ENCODE measurements at regions not wholly inside any gene's neighbourhood (a gene's known extent, or its start where the extent isn't known, plus 50 kb on each side); places are given as distances from the start of the nearest gene placed in this dataset.

GRCh38 chr12:66048835-66049537 is 81.6 kb downstream of the LLPH start:
- no peaks in the 10 kb centered on the region for H3K36me3 Mint-ChIP-seq (ENCODE audit: low read depth)
- no peak overlapping the region for H3K4me3 Mint-ChIP-seq
- no peaks in the 10 kb centered on the region for H3K9me3 Mint-ChIP-seq
- peak overlapping the region; percentile 57 for H3K27ac Mint-ChIP-seq
- peaks cover 30% of the 10 kb centered on the region for H3K4me1 Mint-ChIP-seq
- no peaks in the 10 kb centered on the region for H3K27me3 Mint-ChIP-seq (ENCODE audit: low read depth, poor library complexity)
- no peak for DNase-seq
- TF ChIP-seq CTCF (IDR thresholded peaks at IDR 0.05) = no peak

- Mint-ChIP-seq H3K9me3 (no peaks in the 10 kb centered on the region), H3K36me3 (ENCODE audit: low read depth) (no peaks in the 10 kb centered on the region), H3K4me3 (no peak overlapping the region), H3K4me1 (peaks cover 32% of the 10 kb centered on the region), H3K27me3 (ENCODE audit: low read depth, poor library complexity) (peaks cover 2% of the 10 kb centered on the region), H3K27ac (peak overlapping the region; percentile 57)
- DNase-seq = no peak
- TF ChIP-seq CTCF (IDR thresholded peaks at IDR 0.05) = no peak
Measured at GRCh38 chr12:66048218-66048834, 82.2 kb downstream of the LLPH start.

GRCh38 chr12:66047411-66048021 is 83.0 kb downstream of the LLPH start:
- Mint-ChIP-seq H3K4me1 (peaks cover 38% of the 10 kb centered on the region), H3K36me3 (ENCODE audit: low read depth) (no peaks in the 10 kb centered on the region), H3K27ac (no peak overlapping the region), H3K4me3 (no peak overlapping the region), H3K9me3 (no peaks in the 10 kb centered on the region), H3K27me3 (ENCODE audit: low read depth, poor library complexity) (peaks cover 3% of the 10 kb centered on the region)
- no peak for TF ChIP-seq CTCF (IDR thresholded peaks at IDR 0.05)
- DNase-seq = no peak

- TF ChIP-seq CTCF (IDR thresholded peaks at IDR 0.05) = no peak
- Mint-ChIP-seq H3K27me3 (ENCODE audit: low read depth, poor library complexity) (peaks cover 3% of the 10 kb centered on the region), H3K4me1 (peaks cover 40% of the 10 kb centered on the region), H3K9me3 (no peaks in the 10 kb centered on the region), H3K4me3 (no peak overlapping the region), H3K36me3 (ENCODE audit: low read depth) (no peaks in the 10 kb centered on the region), H3K27ac (no peak overlapping the region)
- no peak for DNase-seq
Measured at GRCh38 chr12:66045506-66045905, 85.0 kb downstream of the LLPH start.

- Mint-ChIP-seq H3K9me3 (no peaks in the 10 kb centered on the region), H3K4me1 (peaks cover 45% of the 10 kb centered on the region), H3K36me3 (ENCODE audit: low read depth) (no peaks in the 10 kb centered on the region), H3K27me3 (ENCODE audit: low read depth, poor library complexity) (peaks cover 3% of the 10 kb centered on the region), H3K4me3 (no peak overlapping the region), H3K27ac (no peak overlapping the region)
- DNase-seq = no peak
- no peak for TF ChIP-seq CTCF (IDR thresholded peaks at IDR 0.05)
Measured at GRCh38 chr12:66044731-66045130, 85.8 kb downstream of the LLPH start.
